ENCODE measurements at regions not wholly inside any gene's neighbourhood (a gene's known extent, or its start where the extent isn't known, plus 50 kb on each side); places are given as distances from the start of the nearest gene placed in this dataset.

DNA sequence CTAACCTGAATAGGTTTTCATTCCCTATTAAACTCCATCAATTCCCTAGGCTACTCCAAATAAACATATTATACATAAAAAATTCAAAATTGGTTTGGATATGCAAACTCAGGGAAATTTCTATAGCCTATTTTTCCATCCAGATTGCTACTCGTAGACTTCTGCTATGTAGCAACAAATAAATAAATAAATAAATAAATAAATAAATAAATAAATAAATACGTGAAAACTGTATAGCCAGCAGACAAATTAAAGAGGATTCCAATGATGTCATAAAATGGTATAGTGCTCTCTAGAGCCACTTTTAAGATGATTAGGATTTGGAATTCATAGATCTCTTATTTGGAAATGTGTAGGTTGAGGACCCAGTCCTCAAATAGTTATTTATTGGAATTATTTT lies 1193.2 kb upstream of the NUDT12 start:
- Histone ChIP-seq H3K27ac (no peak overlapping the region), H3K4me1 (no peaks in the 10 kb centered on the region), H3K27me3 (no peaks in the 10 kb centered on the region), H3K9me3 (no peaks in the 10 kb centered on the region), H3K36me3 (no peaks in the 10 kb centered on the region), H3K4me3 (no peak overlapping the region)
- intact Hi-C loops (cut with DNase I; ENCODE audit: low total_unique reads): no loop called here
- DNase-seq: no peak
- TF ChIP-seq, protein P1, sequence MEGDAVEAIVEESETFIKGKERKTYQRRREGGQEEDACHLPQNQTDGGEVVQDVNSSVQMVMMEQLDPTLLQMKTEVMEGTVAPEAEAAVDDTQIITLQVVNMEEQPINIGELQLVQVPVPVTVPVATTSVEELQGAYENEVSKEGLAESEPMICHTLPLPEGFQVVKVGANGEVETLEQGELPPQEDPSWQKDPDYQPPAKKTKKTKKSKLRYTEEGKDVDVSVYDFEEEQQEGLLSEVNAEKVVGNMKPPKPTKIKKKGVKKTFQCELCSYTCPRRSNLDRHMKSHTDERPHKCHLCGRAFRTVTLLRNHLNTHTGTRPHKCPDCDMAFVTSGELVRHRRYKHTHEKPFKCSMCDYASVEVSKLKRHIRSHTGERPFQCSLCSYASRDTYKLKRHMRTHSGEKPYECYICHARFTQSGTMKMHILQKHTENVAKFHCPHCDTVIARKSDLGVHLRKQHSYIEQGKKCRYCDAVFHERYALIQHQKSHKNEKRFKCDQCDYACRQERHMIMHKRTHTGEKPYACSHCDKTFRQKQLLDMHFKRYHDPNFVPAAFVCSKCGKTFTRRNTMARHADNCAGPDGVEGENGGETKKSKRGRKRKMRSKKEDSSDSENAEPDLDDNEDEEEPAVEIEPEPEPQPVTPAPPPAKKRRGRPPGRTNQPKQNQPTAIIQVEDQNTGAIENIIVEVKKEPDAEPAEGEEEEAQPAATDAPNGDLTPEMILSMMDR (IDR thresholded peaks at IDR 0.05): no peak

GRCh38 chr5:104754311-104754995 lies 1191.9 kb upstream of the NUDT12 start:
- Histone ChIP-seq H3K36me3 (no peaks in the 10 kb centered on the region), H3K9me3 (no peaks in the 10 kb centered on the region), H3K27me3 (no peaks in the 10 kb centered on the region), H3K4me1 (no peaks in the 10 kb centered on the region), H3K4me3 (no peak overlapping the region), H3K27ac (no peak overlapping the region)
- intact Hi-C loops (cut with DNase I; ENCODE audit: low total_unique reads): no loop called here
- TF ChIP-seq, protein P1 (IDR thresholded peaks at IDR 0.05): no peak
- DNase-seq: no peak

DNA sequence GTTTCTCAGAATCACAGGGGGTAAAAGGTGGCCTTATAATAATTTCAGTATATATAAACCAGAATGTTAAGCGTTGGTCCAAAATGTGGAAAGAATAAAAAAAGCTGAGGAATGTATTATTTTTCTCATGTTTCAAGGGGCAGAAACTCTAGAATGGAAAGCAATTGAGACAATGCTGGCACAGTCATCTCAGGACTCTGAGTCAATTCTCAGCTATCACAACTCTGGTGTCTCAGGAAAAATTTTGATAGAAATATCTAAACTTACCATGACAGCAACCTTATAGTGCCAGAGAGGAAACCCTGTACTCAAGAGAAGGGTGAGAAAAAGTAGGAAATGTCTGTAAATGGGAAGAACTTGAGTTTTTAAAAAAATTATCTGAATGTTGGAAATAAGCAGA lies 1189.4 kb upstream of the NUDT12 start:
- DNase-seq: no peak
- Histone ChIP-seq H3K27me3 (no peaks in the 10 kb centered on the region), H3K36me3 (no peaks in the 10 kb centered on the region), H3K27ac (no peak overlapping the region), H3K4me3 (no peak overlapping the region), H3K9me3 (peaks cover 0 to 4% (median 0%) of the 10 kb centered on the region in 3 donors), H3K4me1 (no peaks in the 10 kb centered on the region)
- intact Hi-C loops (cut with DNase I; ENCODE audit: low total_unique reads): no loop called here
- TF ChIP-seq, protein P1 (IDR thresholded peaks at IDR 0.05): no peak

GRCh38 chr5:104739905-104740304 lies 1177.3 kb upstream of the NUDT12 start:
- Histone ChIP-seq H3K27ac (no peak overlapping the region), H3K27me3 (no peaks in the 10 kb centered on the region), H3K9me3 (no peaks in the 10 kb centered on the region), H3K36me3 (no peaks in the 10 kb centered on the region), H3K4me1 (no peaks in the 10 kb centered on the region), H3K4me3 (no peak overlapping the region)
- no peak for DNase-seq
- intact Hi-C loops (cut with DNase I; ENCODE audit: low total_unique reads): no loop called here
- TF ChIP-seq, protein P1 (IDR thresholded peaks at IDR 0.05): no peak

GRCh38 chr5:104739503-104739902 lies 1176.9 kb upstream of the NUDT12 start:
- no peak for DNase-seq
- Histone ChIP-seq H3K4me1 (no peaks in the 10 kb centered on the region), H3K27ac (no peak overlapping the region), H3K4me3 (no peak overlapping the region), H3K9me3 (no peaks in the 10 kb centered on the region), H3K27me3 (no peaks in the 10 kb centered on the region), H3K36me3 (no peaks in the 10 kb centered on the region)
- intact Hi-C loops (cut with DNase I; ENCODE audit: low total_unique reads): no loop called here
- TF ChIP-seq, protein P1 (IDR thresholded peaks at IDR 0.05): no peak

DNA sequence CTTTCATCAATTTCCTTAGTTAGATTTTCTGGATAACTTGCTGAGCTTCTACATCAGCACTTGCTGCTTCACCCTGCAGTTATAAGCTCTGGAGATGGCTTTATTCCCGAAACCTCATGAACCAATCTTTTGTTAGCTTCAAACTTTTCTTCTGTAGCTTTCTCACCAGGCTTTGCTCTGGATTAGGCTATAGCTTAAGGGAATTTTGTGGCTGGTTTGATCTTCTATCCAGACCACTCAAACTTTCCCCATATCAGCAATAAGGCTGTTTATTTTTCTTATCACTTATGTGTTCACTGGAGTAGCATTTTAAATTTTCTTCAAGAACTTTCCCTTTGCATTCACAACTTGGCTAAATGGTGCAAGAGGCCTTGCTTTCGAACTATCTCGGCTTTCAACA lies 1173.5 kb upstream of the NUDT12 start:
- Histone ChIP-seq H3K36me3 (no peaks in the 10 kb centered on the region), H3K4me3 (no peak overlapping the region), H3K27ac (no peak overlapping the region), H3K9me3 (no peaks in the 10 kb centered on the region), H3K27me3 (no peaks in the 10 kb centered on the region), H3K4me1 (no peaks in the 10 kb centered on the region)
- no peak for DNase-seq
- intact Hi-C loops (cut with DNase I; ENCODE audit: low total_unique reads): no loop called here
- TF ChIP-seq, protein P1 (IDR thresholded peaks at IDR 0.05): no peak
